ENCODE measurements at regions not wholly inside any gene's neighbourhood (a gene's known extent, or its start where the extent isn't known, plus 50 kb on each side); places are given as distances from the start of the nearest gene placed in this dataset.

- Histone ChIP-seq H3K9me3 (no peaks in the 10 kb centered on the region), H3K36me3 (no peaks in the 10 kb centered on the region), H3K27me3 (peaks cover 0 to 11% (median 0%) of the 10 kb centered on the region in 9 donors), H3K4me3 (no peak overlapping the region), H3K27ac (no peak overlapping the region), H3K4me1 (peaks cover 0 to 31% (median 14%) of the 10 kb centered on the region in 12 donors)
- no peak for TF ChIP-seq CTCF (IDR thresholded peaks at IDR 0.05)
- no peak for TF ChIP-seq POLR2A (IDR thresholded peaks at IDR 0.05)
- WGBS, 4 donors = 87 to 93% (median 89%) methylated on average over 12 to 16 of the region's 16 CpGs
- no peak for DNase-seq
- intact Hi-C loops (cut with DNase I) = no loop called here
- no peak for ATAC-seq
Observed at GRCh38 chr9:134233022-134233421, 68.7 kb upstream of the RNU6ATAC start.

- WGBS, 4 donors = 85 to 94% (median 86%) methylated on average over 18 to 21 of the region's 21 CpGs
- intact Hi-C loops (cut with DNase I) = no loop called here
- Histone ChIP-seq H3K36me3 (no peaks in the 10 kb centered on the region), H3K9me3 (no peaks in the 10 kb centered on the region), H3K4me1 (peaks cover 0 to 31% (median 14%) of the 10 kb centered on the region in 12 donors), H3K27me3 (peaks cover 0 to 11% (median 0%) of the 10 kb centered on the region in 9 donors), H3K4me3 (no peak overlapping the region), H3K27ac (no peak overlapping the region)
- ATAC-seq (no peak), DNase-seq (no peak)
- TF ChIP-seq CTCF (IDR thresholded peaks at IDR 0.05) (no peak), POLR2A (IDR thresholded peaks at IDR 0.05) (no peak)
Observed at GRCh38 chr9:134234001-134234660, 69.8 kb upstream of the RNU6ATAC start.

GRCh38 chr9:134234687-134235359, 70.5 kb upstream of the RNU6ATAC start:
- peaks cover 0 to 31% (median 14%) of the 10 kb centered on the region in 12 donors for H3K4me1 ChIP-seq
- H3K36me3 ChIP-seq = no peaks in the 10 kb centered on the region
- intact Hi-C loops (cut with DNase I) = no loop called here
- 73 to 81% (median 78%) methylated on average over 15 to 21 of the region's 21 CpGs for WGBS, 4 donors
- H3K27me3 ChIP-seq = peaks cover 0 to 18% (median 0%) of the 10 kb centered on the region in 9 donors
- no peak overlapping the region for H3K27ac ChIP-seq
- ATAC-seq = no peak
- TF ChIP-seq POLR2A (IDR thresholded peaks at IDR 0.05) (no peak), CTCF (IDR thresholded peaks at IDR 0.05) (no peak)
- no peak for DNase-seq
- no peaks in the 10 kb centered on the region for H3K9me3 ChIP-seq
- H3K4me3 ChIP-seq = no peak overlapping the region

GRCh38 chr9:134235366-134235765, 71.0 kb upstream of the RNU6ATAC start:
- WGBS, 4 donors = 77 to 79% (median 78%) methylated on average over 16 of the region's 16 CpGs
- Histone ChIP-seq H3K36me3 (no peaks in the 10 kb centered on the region), H3K4me3 (no peak overlapping the region), H3K9me3 (no peaks in the 10 kb centered on the region), H3K27ac (no peak overlapping the region), H3K4me1 (peaks cover 0 to 31% (median 14%) of the 10 kb centered on the region in 12 donors), H3K27me3 (peaks cover 0 to 24% (median 0%) of the 10 kb centered on the region in 9 donors)
- TF ChIP-seq CTCF (IDR thresholded peaks at IDR 0.05) (no peak), POLR2A (IDR thresholded peaks at IDR 0.05) (no peak)
- DNase-seq = no peak
- intact Hi-C loops (cut with DNase I) = no loop called here
- ATAC-seq = no peak

Data from heart left ventricle (tissue), 16 donors.